Adrenal gland (tissue), 5 donors: ENCODE measurements at regions not wholly inside any gene's neighbourhood (a gene's known extent, or its start where the extent isn't known, plus 50 kb on each side); places are given as distances from the start of the nearest gene placed in this dataset.

Experiments
- CTCF ChIP-seq, 6 experiments: fragments of 450-650 bp in 4 of 6; fragments of 200-600 bp in 2 of 6; sonication (generic) in 1 of 6; IDR thresholded peaks; 1 replicate in 5 of 6; 2 replicates in 1 of 6; pipeline versions ENCODE4 v1.5.1 to v1.8.0; 2016 to 2021; ENCODE audit warnings: antibody characterized with exemption in 6 of 6, mild to moderate bottlenecking in 2 of 6, moderate library complexity in 1 of 6
- POLR2A ChIP-seq, 2 donors: fragments of 450-650 bp; IDR thresholded peaks; one replicate each; pipeline ENCODE4 v1.6.1; 2017; ENCODE audit warnings: antibody characterized with exemption in 2 of 2, mild to moderate bottlenecking in 2 of 2, moderate library complexity in 1 of 2
- donor health status: DM: no; HTN: no; CAD: no.

GRCh38 chr3:63193647-63194046 is 84.5 kb upstream of the SYNPR start:
- TF ChIP-seq CTCF (IDR thresholded peaks at IDR 0.05): peak in 5 of 6 experiments; percentile 11 to 53 (median 49)
- no peak for TF ChIP-seq POLR2A (IDR thresholded peaks at IDR 0.05)
